ENCODE measurements at regions not wholly inside any gene's neighbourhood (a gene's known extent, or its start where the extent isn't known, plus 50 kb on each side); places are given as distances from the start of the nearest gene placed in this dataset.
"Not testable (repeated sequence)": the region's sequence is repeated elsewhere in the genome, so short reads cannot be mapped to it uniquely, and the experiment has no call there.

- peak; percentile 53 for DNase-seq (ENCODE audit: low spot score)
Observed at GRCh38 chr17:20944014-20944865, 98.6 kb downstream of the USP22 start.

- not testable (repeated sequence) for DNase-seq (ENCODE audit: low spot score)
Observed at GRCh38 chr17:20947708-20948107, 95.1 kb downstream of the USP22 start.

GRCh38 chr17:20948984-20949777 is 93.6 kb downstream of the USP22 start:
- no peak for DNase-seq (ENCODE audit: low spot score)

Data from D341Med (cell line).